Activated CD8-positive, alpha-beta T cell treated with anti-CD3 and anti-CD28 coated beads for 36 hours (primary cell): ENCODE measurements at regions not wholly inside any gene's neighbourhood (a gene's known extent, or its start where the extent isn't known, plus 50 kb on each side); places are given as distances from the start of the nearest gene placed in this dataset.

Experiments used
- ATAC-seq: fragments of 200-7000 bp; cut with Tn5 transposase; one replicate; pipeline ENCODE4 v1.10.0; 2021; ENCODE audit warnings: mild to moderate bottlenecking, moderate library complexity
- CTCF ChIA-PET: fragments of 350-600 bp; sonication (Branson Sonifier 250); formaldehyde crosslinking; loops from one replicate; lab custom pipeline; 2021; ENCODE audit warnings: antibody characterized with exemption; lab: Charles Lee
- POLR2A ChIA-PET: fragments of 350-600 bp; sonication (Branson Sonifier 250); formaldehyde crosslinking; loops from one replicate; lab custom pipeline; 2021; ENCODE audit warnings: antibody characterized with exemption; lab: Charles Lee
- DNase-seq: peaks from one replicate; pipeline ENCODE4 v3.0.0-alpha.2; 2020
- H3K27ac Mint-ChIP-seq: one replicate; pipeline ENCODE4 v1.8.0; 2021; ENCODE audit warnings: mild to moderate bottlenecking, mixed read lengths
- H3K27me3 Mint-ChIP-seq: one replicate; pipeline ENCODE4 v1.8.0; 2021; ENCODE audit warnings: mixed read lengths
- H3K36me3 Mint-ChIP-seq: one replicate; pipeline ENCODE4 v1.8.0; 2021; ENCODE audit warnings: low read depth, mixed read lengths
- H3K4me1 Mint-ChIP-seq: one replicate; pipeline ENCODE4 v1.8.0; 2021; ENCODE audit warnings: low read depth, mixed read lengths
- H3K4me3 Mint-ChIP-seq: one replicate; pipeline ENCODE4 v1.8.0; 2021; ENCODE audit warnings: mild to moderate bottlenecking, moderate library complexity, mixed read lengths
- H3K9me3 Mint-ChIP-seq: one replicate; pipeline ENCODE4 v1.8.0; 2021; ENCODE audit warnings: mixed read lengths
- CTCF ChIP-seq: fragments of 200-600 bp; IDR thresholded peaks from one replicate; pipeline ENCODE4 v1.8.0; 2022; ENCODE audit warnings: antibody characterized with exemption, mild to moderate bottlenecking
- intact Hi-C: fragments of 100-400 bp; cut with micrococcal nuclease; formaldehyde crosslinking; loops from one replicate; pipeline ENCODE4 v1.10.0; 2022

GRCh38 chr6:71203206-71203605 lies 85.4 kb upstream of the OGFRL1 start:
- Mint-ChIP-seq H3K9me3 (peaks cover 4% of the 10 kb centered on the region), H3K4me3 (no peak overlapping the region), H3K27me3 (peaks cover 4% of the 10 kb centered on the region), H3K27ac (no peak overlapping the region), H3K36me3 (no peaks in the 10 kb centered on the region), H3K4me1 (no peaks in the 10 kb centered on the region)
- no peak for DNase-seq
- ChIA-PET CTCF (no interaction called here), POLR2A (no interaction called here)
- TF ChIP-seq CTCF: no peak
- no peak for ATAC-seq
- intact Hi-C loops: no loop called here

- ATAC-seq: no peak
- Mint-ChIP-seq H3K36me3 (no peaks in the 10 kb centered on the region), H3K27ac (no peak overlapping the region), H3K27me3 (peaks cover 4% of the 10 kb centered on the region), H3K4me3 (no peak overlapping the region), H3K4me1 (no peaks in the 10 kb centered on the region), H3K9me3 (peaks cover 4% of the 10 kb centered on the region)
- ChIA-PET POLR2A (no interaction called here), CTCF (no interaction called here)
- intact Hi-C loops: no loop called here
- no peak for DNase-seq
- no peak for TF ChIP-seq CTCF
Measured at GRCh38 chr6:71204741-71205140, 83.9 kb upstream of the OGFRL1 start.

GRCh38 chr6:71205336-71205956 lies 83.2 kb upstream of the OGFRL1 start:
- POLR2A ChIA-PET: no interaction called here
- TF ChIP-seq CTCF: no peak
- ATAC-seq (no peak), DNase-seq (no peak)
- Mint-ChIP-seq H3K4me1 (no peaks in the 10 kb centered on the region), H3K36me3 (no peaks in the 10 kb centered on the region), H3K27ac (no peak overlapping the region), H3K27me3 (peaks cover 4% of the 10 kb centered on the region), H3K4me3 (no peak overlapping the region), H3K9me3 (peaks cover 4% of the 10 kb centered on the region)
- intact Hi-C loops: no loop called here
- CTCF ChIA-PET: no interaction called here

GRCh38 chr6:71206089-71206488 lies 82.5 kb upstream of the OGFRL1 start:
- intact Hi-C loops: no loop called here
- no peaks in the 10 kb centered on the region for H3K4me1 Mint-ChIP-seq

GRCh38 chr6:71209206-71209605 lies 79.4 kb upstream of the OGFRL1 start:
- DNase-seq: no peak
- ChIA-PET CTCF (no interaction called here), POLR2A (no interaction called here)
- no peaks in the 10 kb centered on the region for H3K36me3 Mint-ChIP-seq
- H3K4me1 Mint-ChIP-seq: no peaks in the 10 kb centered on the region
- no peak overlapping the region for H3K4me3 Mint-ChIP-seq
- no peak for TF ChIP-seq CTCF
- intact Hi-C loops: no loop called here
- ATAC-seq: no peak
- H3K9me3 Mint-ChIP-seq: no peaks in the 10 kb centered on the region
- no peaks in the 10 kb centered on the region for H3K27me3 Mint-ChIP-seq
- no peak overlapping the region for H3K27ac Mint-ChIP-seq

More at GRCh38 chr6:71206089-71206488, 82.5 kb upstream of the OGFRL1 start:
- Mint-ChIP-seq H3K9me3 (no peaks in the 10 kb centered on the region), H3K36me3 (no peaks in the 10 kb centered on the region), H3K4me3 (no peak overlapping the region), H3K27me3 (peaks cover 3% of the 10 kb centered on the region), H3K27ac (no peak overlapping the region)
- no peak for TF ChIP-seq CTCF
- DNase-seq (no peak), ATAC-seq (no peak)
- ChIA-PET POLR2A (no interaction called here), CTCF (no interaction called here)
